ENCODE measurements at regions not wholly inside any gene's neighbourhood (a gene's known extent, or its start where the extent isn't known, plus 50 kb on each side); places are given as distances from the start of the nearest gene placed in this dataset.

DNA sequence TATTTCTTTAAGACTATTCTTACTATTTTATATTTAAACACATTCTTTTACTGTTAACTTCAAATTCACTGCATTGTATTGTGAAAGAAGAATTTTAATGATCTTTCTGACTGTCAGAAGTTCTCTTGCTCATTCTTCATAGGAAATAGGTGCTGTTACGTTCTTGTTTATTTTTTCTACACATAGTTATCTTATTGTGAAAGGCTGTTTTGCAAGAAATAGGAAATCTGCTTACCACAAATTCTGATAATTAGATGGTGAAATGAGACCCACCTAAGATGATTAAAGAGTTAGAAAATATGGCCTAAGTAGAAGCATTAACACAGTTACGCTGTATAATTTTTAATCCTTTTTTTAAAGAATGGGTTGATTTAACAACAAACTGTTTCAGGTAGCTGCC is 316.1 kb upstream of the ZFP42 start:
- TF ChIP-seq, protein P1, sequence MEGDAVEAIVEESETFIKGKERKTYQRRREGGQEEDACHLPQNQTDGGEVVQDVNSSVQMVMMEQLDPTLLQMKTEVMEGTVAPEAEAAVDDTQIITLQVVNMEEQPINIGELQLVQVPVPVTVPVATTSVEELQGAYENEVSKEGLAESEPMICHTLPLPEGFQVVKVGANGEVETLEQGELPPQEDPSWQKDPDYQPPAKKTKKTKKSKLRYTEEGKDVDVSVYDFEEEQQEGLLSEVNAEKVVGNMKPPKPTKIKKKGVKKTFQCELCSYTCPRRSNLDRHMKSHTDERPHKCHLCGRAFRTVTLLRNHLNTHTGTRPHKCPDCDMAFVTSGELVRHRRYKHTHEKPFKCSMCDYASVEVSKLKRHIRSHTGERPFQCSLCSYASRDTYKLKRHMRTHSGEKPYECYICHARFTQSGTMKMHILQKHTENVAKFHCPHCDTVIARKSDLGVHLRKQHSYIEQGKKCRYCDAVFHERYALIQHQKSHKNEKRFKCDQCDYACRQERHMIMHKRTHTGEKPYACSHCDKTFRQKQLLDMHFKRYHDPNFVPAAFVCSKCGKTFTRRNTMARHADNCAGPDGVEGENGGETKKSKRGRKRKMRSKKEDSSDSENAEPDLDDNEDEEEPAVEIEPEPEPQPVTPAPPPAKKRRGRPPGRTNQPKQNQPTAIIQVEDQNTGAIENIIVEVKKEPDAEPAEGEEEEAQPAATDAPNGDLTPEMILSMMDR (IDR thresholded peaks at IDR 0.05): no peak
- no peak for TF ChIP-seq POLR2A (IDR thresholded peaks at IDR 0.05)
- no peak for TF ChIP-seq EP300 (IDR thresholded peaks at IDR 0.05)
